ENCODE measurements at regions not wholly inside any gene's neighbourhood (a gene's known extent, or its start where the extent isn't known, plus 50 kb on each side); places are given as distances from the start of the nearest gene placed in this dataset.
"Not testable (repeated sequence)": the region's sequence is repeated elsewhere in the genome, so short reads cannot be mapped to it uniquely, and the experiment has no call there.

GRCh38 chr2:11877764-11878163 lies 131.3 kb downstream of the LPIN1 start:
- 81% methylated on average over 3 of the region's 3 CpGs for WGBS
- TF ChIP-seq POLR2AphosphoS5 (IDR thresholded peaks at IDR 0.05), result no peak
- no peak for TF ChIP-seq CTCF (IDR thresholded peaks at IDR 0.05)
- no peak for TF ChIP-seq POLR2A (IDR thresholded peaks at IDR 0.05)
- no peak for TF ChIP-seq EP300 (IDR thresholded peaks at IDR 0.05)
- Histone ChIP-seq H3K36me3 (no peaks in the 10 kb centered on the region), H3K27ac (no peak overlapping the region), H3K9me3 (no peaks in the 10 kb centered on the region), H3K27me3 (no peaks in the 10 kb centered on the region), H3K4me1 (peaks cover 11% of the 10 kb centered on the region), H3K4me3 (no peak overlapping the region)
- DNase-seq (ENCODE audit: low spot score in 2 of 2), result no peak

GRCh38 chr2:11885253-11885652 lies 138.8 kb downstream of the LPIN1 start:
- H3K4me1 ChIP-seq; DNase-seq (ENCODE audit: low spot score in 2 of 2); H3K36me3 ChIP-seq; H3K27ac ChIP-seq; H3K27me3 ChIP-seq; H3K4me3 ChIP-seq; H3K9me3 ChIP-seq: not testable (repeated sequence)
- 82% methylated on average over 2 of the region's 4 CpGs for WGBS

- not testable (repeated sequence) for H3K27ac ChIP-seq; H3K9me3 ChIP-seq; DNase-seq (ENCODE audit: low spot score in 2 of 2); H3K4me3 ChIP-seq; H3K36me3 ChIP-seq; H3K27me3 ChIP-seq; H3K4me1 ChIP-seq
- WGBS, result 91% methylated on average over 7 of the region's 8 CpGs
Observed at GRCh38 chr2:11886899-11887298, 140.5 kb downstream of the LPIN1 start.

- DNase-seq (ENCODE audit: low spot score in 2 of 2), result no peak
- no peak for TF ChIP-seq POLR2A (IDR thresholded peaks at IDR 0.05)
- no peak for TF ChIP-seq POLR2AphosphoS5 (IDR thresholded peaks at IDR 0.05)
- no peak for TF ChIP-seq CTCF (IDR thresholded peaks at IDR 0.05)
- TF ChIP-seq EP300 (IDR thresholded peaks at IDR 0.05), result no peak
- no peaks in the 10 kb centered on the region for H3K36me3 ChIP-seq
- 47% methylated on average over 2 of the region's 2 CpGs for WGBS
- H3K4me1 ChIP-seq, result no peaks in the 10 kb centered on the region
- no peak overlapping the region for H3K27ac ChIP-seq
- H3K27me3 ChIP-seq, result no peaks in the 10 kb centered on the region
- H3K4me3 ChIP-seq, result no peak overlapping the region
- H3K9me3 ChIP-seq, result no peaks in the 10 kb centered on the region
Observed at GRCh38 chr2:11889101-11889850, 142.8 kb downstream of the LPIN1 start.

- H3K27me3 ChIP-seq, result no peaks in the 10 kb centered on the region
- no peaks in the 10 kb centered on the region for H3K36me3 ChIP-seq
- no peak for DNase-seq (ENCODE audit: low spot score in 2 of 2)
- H3K4me3 ChIP-seq, result no peak overlapping the region
- no peaks in the 10 kb centered on the region for H3K4me1 ChIP-seq
- no peak overlapping the region for H3K27ac ChIP-seq
- TF ChIP-seq POLR2AphosphoS5 (IDR thresholded peaks at IDR 0.05) (no peak), POLR2A (IDR thresholded peaks at IDR 0.05) (no peak), CTCF (IDR thresholded peaks at IDR 0.05) (no peak), EP300 (IDR thresholded peaks at IDR 0.05) (no peak)
- 71% methylated on average over 1 of the region's 1 CpG for WGBS
- no peaks in the 10 kb centered on the region for H3K9me3 ChIP-seq
Observed at GRCh38 chr2:11889854-11890253, 143.4 kb downstream of the LPIN1 start.

- Histone ChIP-seq H3K9me3 (no peaks in the 10 kb centered on the region), H3K27me3 (no peaks in the 10 kb centered on the region), H3K4me3 (no peak overlapping the region), H3K4me1 (no peaks in the 10 kb centered on the region), H3K36me3 (no peaks in the 10 kb centered on the region), H3K27ac (no peak overlapping the region)
- WGBS, result 64% methylated on average over 5 of the region's 5 CpGs
- TF ChIP-seq EP300 (IDR thresholded peaks at IDR 0.05), result no peak
- TF ChIP-seq CTCF (IDR thresholded peaks at IDR 0.05), result no peak
- TF ChIP-seq POLR2AphosphoS5 (IDR thresholded peaks at IDR 0.05), result no peak
- TF ChIP-seq POLR2A (IDR thresholded peaks at IDR 0.05), result no peak
- no peak for DNase-seq (ENCODE audit: low spot score in 2 of 2)
Observed at GRCh38 chr2:11891028-11891427, 144.6 kb downstream of the LPIN1 start.

All from suprapubic skin (tissue), 4 donors.